ENCODE measurements at regions not wholly inside any gene's neighbourhood (a gene's known extent, or its start where the extent isn't known, plus 50 kb on each side); places are given as distances from the start of the nearest gene placed in this dataset.

DNA sequence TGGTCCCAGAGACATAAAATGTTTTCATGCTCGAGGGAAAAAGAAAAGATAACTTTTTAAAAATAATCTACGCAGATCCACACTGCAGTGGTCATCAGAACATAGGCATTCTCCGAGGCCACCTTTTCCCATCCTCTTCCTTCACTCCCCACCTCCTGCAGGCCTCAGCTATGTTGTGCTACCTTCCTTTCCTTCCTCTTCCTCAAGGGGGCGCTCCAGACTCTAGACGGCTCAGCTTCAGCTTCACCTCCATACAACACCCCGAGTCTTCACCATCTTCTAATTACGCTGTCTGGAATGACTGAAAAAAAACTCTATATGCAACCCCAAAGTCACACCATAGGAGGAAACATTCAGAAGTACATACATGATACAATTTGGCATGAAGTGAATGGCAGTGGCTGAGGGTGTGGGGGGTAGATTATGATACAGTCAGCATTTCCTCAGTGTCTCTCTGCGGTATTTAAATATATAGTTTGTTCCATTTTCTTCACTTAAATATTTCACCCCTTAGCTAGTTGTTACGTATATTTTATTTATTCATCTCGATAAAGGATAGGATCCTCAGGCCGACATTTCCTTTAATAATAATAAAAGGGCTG is 583.6 kb downstream of the IRS1 start:
- no peak for DNase-seq (ENCODE audit: low read depth)
- no peak overlapping the region for H3K4me3 ChIP-seq (ENCODE audit: low read depth, low read length)

DNA sequence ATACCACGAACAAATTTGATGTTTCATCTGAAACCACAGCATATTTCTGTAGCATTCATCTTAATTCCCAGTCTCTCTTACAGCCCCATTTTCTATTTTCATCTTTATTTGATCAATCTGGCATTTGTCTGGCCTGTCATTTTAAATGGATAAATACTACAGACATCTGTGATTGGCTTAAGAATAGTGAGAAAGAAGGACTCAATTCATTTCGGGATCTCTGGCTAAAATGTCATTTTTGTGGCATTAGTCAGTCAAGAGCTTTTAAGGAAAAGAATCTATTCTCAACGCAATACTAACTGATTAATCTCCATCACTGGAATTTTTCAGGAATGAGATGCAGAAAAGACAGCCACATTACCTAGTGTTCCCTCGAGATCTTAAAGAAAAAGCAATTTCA is 585.9 kb downstream of the IRS1 start:
- H3K4me3 ChIP-seq (ENCODE audit: low read depth, low read length), result no peak overlapping the region
- DNase-seq (ENCODE audit: low read depth), result peak; percentile 69

DNA sequence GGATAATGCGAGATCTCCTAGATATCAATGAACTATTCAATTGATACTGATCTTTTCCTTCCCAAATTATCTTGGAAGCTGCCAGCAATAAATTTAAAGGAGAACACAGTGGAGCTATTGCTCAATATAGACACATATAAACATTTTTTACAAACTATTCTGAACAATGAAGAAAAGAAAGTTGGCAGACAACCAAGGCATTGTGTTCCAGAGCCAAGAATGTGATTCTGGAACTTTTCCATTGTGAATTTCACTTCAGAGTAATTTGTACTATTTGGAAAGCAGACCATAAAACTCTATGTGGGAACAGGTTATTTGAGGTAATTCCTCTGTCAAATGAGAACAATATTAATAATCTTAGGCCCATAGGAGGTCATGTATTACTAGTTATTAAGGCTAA is 588.2 kb downstream of the IRS1 start:
- peak; percentile 85 for DNase-seq (ENCODE audit: low read depth)
- no peak overlapping the region for H3K4me3 ChIP-seq (ENCODE audit: low read depth, low read length)

DNA sequence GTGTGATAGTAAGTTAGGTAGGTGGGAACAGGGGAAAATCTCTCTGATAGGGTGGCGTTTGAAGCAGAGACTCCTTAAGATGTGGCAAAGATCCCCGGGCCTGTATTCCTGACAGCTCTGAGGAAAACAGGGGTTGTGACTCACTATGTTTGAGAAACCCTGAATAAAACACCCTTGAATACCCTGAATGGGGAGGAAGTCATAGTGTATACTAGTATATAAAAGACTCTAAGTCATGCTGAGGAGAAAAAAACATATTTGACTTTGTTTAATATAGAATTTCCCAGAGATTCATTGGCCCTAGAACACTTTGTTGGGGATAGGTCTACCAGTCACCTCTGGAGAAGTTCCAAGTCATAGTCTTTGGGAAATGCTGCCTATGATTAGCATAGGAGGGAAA is 590.9 kb downstream of the IRS1 start:
- DNase-seq (ENCODE audit: low read depth), result peak; percentile 39
- no peak overlapping the region for H3K4me3 ChIP-seq (ENCODE audit: low read depth, low read length)

DNA sequence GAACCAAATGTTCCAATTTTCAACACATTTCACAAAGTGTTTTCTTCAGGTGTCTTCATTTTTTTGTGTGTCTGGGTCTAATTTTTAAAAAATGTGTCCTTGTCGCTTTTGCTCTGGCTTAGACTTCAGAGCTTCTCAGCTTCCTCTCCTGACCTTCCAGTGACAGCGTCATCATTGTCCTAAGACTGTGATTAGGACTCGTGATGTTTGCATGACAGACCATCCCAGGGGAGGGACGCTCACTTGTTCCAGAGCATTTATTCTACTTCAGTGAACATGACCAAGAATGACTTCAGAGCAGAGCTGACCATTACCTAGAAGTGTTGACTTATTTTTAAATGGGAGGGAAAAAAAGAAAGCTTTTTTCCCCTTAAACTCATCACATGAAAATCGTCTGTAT is 591.9 kb downstream of the IRS1 start:
- no peak for DNase-seq (ENCODE audit: low read depth)
- H3K4me3 ChIP-seq (ENCODE audit: low read depth, low read length), result no peak overlapping the region

DNA sequence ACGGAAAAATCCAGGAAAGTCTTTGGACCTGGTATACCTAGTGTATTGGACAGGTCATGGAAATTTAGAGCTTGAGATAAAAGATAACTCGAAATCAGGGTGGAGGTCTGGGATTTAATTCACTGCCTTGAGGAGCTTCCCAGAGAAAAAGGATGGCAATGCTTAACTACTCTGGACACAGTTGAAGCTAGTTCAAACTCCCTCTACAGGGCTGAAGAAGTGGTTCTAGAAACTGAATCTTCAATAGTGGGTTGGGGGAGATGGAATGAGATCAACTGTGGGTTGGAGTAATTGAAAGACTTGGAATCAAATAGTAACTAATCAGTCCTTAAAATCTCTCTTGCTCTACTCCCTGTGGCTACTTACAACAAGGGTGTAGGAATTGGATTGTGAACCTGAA is 600.1 kb downstream of the IRS1 start:
- no peak overlapping the region for H3K4me3 ChIP-seq (ENCODE audit: low read depth, low read length)
- no peak for DNase-seq (ENCODE audit: low read depth)

DNA sequence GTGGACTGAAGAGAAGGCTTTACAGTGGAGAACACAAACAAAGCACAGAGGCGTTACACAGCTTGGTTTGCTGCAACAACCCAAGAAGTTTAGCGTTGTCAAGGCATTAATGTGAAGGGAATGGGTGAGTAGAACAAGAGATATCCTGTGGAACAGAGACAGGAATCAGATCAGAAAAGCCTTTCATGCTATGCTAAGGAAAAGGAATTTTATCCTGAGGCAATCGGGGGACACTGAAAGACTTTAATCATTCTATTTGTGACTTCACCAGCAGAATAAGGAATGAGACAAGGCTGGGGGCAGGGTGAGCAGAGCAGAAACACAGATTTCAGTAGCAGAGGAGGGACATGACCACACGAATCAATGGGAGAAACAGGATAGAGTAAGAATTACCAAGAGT is 600.7 kb downstream of the IRS1 start:
- no peak overlapping the region for H3K4me3 ChIP-seq (ENCODE audit: low read depth, low read length)
- DNase-seq (ENCODE audit: low read depth), result no peak

DNA sequence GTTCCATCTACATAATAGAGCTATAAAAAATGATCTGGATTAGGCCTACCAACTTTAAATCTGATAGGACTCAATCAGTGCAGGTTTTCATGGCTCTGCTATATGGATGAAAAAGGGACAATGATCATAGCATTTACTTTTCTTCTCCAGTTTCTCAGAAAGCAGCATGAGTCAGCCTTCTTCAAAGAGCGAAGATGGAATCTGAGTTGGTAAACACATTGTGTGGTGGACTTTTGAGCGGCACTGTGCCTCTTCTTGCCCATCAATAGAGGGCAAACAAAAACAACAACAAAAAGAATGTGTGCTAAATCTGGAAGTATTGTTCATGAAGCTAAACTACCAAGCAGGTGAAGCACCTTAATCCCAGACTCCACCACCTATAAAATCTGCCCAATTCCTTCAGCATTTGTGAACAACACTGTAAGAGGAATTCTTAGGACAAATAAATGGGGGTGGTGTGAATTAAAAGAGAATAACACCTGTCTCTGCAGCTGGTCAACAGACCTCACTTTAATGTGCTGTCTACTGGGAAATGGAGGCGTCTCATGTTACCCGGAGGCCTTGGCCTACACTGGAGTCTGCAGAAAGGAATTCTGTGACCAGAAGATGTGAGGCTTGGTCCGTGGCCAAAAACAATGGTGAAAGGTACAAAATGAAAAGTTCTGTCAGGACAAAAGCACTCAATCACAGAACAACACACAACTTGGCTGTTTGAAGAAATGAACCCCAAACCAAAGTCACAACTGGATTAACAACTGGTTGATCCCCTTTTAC is 609.0 kb downstream of the IRS1 start:
- peak; percentile 83 for DNase-seq (ENCODE audit: low read depth)

DNA sequence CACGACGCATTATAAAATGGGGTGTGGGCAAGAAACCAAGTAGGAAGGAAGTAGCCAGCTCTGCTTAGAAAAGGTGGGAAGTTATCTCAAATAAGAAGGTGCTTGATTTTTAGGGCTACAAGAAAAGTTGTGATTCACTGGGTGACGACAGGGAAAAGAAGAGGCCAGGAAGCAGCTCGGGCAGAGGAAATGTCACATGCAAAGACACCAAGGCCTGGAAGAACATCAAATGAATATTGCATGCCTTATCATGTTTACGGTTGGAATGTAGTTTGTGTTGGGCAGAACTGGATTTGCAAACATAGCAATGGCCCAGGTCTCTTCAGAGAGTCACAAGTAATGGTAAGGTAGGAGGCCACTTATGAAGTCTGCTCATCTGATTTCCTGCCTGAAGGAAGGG is 610.6 kb downstream of the IRS1 start:
- H3K4me3 ChIP-seq (ENCODE audit: low read depth, low read length), result no peak overlapping the region
- DNase-seq (ENCODE audit: low read depth), result no peak

More for the DNA sequence above, 609.0 kb downstream of the IRS1 start:
- H3K4me3 ChIP-seq (ENCODE audit: low read depth, low read length), result no peak overlapping the region

DNA sequence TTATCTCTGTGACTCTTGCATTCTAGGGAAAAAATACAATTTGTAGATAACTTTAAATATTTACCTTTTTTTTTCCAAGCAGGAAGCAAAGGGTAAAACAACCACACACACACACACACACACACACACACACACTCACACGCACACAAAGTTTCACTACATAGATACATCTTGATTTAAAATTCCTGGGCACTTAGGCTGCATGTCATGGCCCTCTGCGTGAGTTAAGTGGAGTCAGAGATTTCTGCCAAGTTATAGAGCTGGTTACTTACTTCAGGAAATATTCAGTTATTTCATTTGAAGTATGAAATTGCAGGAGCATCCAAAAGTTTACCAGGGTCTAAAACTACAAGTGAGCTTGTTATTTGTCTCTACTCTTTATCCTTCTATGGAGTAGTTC is 612.0 kb downstream of the IRS1 start:
- no peak overlapping the region for H3K4me3 ChIP-seq (ENCODE audit: low read depth, low read length)
- peak; percentile 41 for DNase-seq (ENCODE audit: low read depth)

DNA sequence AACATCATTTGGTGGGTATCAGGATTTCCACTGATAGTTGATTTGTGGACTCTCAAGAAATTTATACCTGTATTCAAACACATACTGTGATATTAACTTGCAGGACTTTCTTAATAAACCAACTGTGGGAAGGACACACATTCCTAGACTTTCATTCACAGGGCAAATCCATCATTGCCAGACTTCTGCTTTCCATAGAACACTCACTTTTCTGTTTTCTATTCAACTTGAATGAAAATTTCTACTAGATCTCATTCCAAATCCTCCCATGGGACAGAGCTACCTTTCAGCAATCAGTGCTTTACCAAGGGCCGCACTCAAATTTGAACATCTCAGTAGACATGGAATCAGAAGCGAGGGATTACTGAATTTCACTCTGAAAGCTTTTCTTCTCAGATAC is 612.5 kb downstream of the IRS1 start:
- DNase-seq (ENCODE audit: low read depth), result no peak
- H3K4me3 ChIP-seq (ENCODE audit: low read depth, low read length), result no peak overlapping the region

DNA sequence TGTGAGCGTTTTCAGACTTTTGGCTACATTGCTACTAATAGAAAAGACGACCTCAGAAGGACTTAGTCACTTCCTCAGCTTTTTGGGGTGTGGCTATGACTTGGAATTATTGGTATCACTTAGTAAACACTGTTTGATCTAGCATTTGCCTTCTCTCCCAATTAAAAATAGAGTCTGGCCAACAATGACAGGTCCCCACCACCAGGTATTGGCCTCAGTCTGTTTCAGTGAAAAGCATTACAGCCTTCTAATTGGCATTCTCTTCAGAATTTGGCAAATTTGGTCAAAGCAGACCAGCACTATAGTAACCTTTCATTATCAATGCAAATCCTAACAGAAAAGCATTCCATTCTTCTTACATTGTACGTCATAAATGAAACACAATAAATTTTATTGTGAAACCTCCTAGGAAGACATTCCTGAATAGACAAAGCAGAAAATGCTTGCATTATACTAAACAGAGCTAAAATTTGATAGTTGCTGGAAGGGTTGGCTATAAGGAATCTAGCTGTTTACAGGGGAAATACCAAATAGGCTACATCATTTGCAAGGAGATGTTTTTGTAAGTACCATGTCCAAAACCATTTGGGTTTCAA is 613.9 kb downstream of the IRS1 start:
- peak; percentile 88 for DNase-seq (ENCODE audit: low read depth)
- H3K4me3 ChIP-seq (ENCODE audit: low read depth, low read length), result peak overlapping the region; percentile 15

DNA sequence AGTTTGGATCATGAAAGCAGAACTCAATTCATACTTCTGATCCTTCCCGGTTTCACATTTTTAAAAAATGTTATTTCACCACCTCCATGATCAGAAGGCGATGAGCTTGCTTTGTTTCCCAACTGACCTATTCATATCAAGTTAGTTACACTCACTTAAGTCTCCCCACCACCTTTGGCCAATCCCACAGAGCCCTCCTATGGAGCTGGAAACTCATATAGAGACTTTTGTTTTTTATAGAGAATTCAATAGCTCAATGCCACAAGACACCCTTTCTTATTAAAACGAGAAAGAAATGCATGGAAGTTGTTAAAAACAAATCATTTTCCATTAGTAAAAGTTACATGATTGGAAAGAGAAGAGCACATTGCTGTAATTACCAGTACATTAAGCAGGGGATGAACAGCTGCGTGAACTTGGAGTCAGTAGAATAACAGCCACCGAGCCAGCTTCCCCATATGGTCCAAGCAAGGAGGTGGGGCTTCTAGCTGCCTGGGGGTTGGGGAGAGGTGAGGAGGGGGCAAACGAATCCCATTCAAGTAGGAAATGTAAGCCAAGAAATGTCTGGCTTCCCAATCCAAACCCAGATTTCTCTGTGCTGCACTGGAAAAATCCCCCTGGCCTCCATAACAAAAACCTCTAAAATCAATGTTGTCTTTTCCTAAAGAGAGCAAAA is 614.5 kb downstream of the IRS1 start:
- H3K4me3 ChIP-seq (ENCODE audit: low read depth, low read length), result peak overlapping the region; percentile 15
- peak; percentile 29 for DNase-seq (ENCODE audit: low read depth)

DNA sequence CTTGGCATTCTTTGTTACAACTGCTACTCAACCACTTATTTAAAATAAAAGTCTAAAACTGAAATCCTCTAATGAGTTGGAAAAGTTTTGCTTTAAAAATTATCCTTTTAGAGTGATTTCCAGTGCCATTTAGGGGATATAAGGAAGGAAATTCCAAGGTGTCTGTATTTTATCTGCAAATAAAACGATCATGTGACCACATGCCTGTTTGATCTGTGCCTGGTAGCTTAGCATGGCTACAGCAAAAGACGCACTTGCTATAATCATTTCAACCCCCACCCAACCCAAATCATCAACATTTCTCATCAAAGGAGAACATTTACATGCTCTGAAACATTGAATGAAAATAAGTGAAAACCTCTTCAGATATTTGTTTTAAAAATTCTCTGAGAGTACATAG is 615.1 kb downstream of the IRS1 start:
- H3K4me3 ChIP-seq (ENCODE audit: low read depth, low read length), result no peak overlapping the region

DNA sequence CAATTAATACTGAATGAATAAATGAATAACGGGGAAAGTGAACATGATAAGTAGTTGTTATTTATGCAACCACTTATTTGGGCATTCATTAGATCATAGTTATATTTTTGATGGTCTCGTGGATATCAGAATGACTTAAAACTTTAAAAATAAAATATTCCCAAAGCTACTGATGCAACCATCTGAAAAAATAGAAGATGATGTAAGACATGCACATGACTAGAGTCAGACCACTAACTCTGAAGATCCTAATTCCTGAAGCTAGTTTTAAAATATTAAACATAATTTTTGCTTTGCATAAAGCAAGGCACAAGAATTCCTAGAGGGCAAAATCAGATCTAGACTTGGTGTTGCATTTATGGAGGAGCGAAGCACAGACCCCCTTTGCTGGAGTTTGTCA is 616.1 kb downstream of the IRS1 start:
- no peak for DNase-seq (ENCODE audit: low read depth)
- H3K4me3 ChIP-seq (ENCODE audit: low read depth, low read length), result no peak overlapping the region

More for the DNA sequence above, 615.1 kb downstream of the IRS1 start:
- DNase-seq (ENCODE audit: low read depth), result no peak

DNA sequence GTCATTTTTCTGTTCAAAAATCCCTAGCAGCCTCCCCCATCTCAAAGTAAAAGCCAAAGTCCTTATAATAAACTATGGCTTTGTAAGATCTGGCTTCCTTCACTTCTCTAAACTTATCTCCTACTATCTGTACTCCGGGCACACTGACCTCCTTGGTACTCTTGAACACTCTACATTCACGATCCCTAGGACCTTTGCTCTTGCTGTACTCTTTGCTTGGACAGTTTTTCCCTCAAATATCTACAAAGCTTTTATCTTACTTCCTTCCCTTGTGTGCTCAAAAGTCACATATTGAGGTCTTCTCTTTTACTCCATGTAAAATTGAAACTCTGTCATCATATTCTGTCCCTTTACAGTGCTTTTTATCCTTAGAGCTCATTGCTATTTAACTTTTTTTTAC is 616.6 kb downstream of the IRS1 start:
- no peak overlapping the region for H3K4me3 ChIP-seq (ENCODE audit: low read depth, low read length)
- DNase-seq (ENCODE audit: low read depth), result no peak

DNA sequence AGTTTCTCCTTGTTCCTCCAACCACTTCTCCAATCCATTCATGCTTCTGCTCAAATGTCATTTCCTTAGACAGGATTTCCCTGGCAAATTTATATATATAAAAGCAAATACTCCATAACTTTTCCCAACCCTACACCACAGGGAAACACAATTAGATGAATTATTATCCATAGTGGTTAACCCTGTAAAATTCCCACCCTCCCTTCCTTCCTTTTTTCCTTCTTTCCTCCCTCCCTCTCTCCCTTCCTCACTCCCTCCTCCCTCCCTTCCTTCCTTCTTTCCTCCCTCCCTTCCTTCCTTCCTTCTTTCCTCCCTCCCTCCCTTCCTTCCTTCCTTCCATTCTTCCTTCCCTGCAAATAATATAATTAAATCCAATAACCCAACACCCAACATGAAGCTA is 617.7 kb downstream of the IRS1 start:
- H3K4me3 ChIP-seq (ENCODE audit: low read depth, low read length), result no peak overlapping the region
- no peak for DNase-seq (ENCODE audit: low read depth)

DNA sequence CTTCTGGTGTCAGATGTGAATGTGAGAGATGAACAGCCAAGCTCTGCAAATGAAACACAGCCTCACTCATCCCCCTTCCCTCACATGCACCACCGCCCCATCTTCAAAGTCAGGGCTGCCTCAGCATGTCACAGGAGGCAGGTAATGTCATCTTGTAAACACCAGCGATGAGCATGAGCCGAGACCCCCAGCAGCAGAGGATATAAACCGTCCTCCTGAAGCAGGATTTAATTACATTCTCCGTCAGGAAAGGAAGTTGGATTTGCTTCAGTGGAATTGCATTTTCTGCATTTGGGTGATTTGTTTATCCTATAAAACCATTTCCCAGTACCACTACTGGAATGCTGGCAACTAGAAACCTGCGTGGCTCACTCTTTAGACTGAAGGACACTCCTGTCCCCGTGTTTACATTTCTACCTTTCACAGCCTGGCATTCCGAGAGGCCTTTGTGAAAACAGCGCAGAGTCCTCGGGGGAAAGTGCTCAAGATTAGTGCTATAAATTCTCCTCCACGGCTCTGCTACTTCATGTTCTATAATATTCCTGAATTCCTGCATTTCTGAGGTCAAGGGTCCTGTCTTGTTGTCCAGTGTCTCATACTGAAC is 619.2 kb downstream of the IRS1 start:
- DNase-seq (ENCODE audit: low read depth), result no peak
- no peak overlapping the region for H3K4me3 ChIP-seq (ENCODE audit: low read depth, low read length)

DNA sequence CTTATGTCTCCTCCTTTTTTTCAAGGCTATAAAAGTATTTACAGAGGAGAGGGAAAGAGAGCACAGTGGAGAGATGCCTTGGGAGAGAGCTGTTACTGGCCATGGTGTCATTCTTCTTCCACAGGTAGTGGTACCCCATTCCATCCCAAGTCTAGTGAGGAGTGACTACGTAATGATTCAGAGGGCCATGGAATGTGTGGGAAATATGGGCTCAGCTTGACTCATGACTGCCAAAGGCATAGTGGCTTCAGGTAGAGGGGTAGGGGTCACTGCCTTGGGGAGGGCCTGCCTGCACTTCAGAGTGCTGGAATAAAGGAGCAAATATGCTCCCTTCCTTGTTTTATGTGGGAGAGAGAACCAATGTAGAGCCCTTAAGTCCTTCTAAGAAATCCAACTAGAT is 620.6 kb downstream of the IRS1 start:
- no peak overlapping the region for H3K4me3 ChIP-seq (ENCODE audit: low read depth, low read length)
- no peak for DNase-seq (ENCODE audit: low read depth)
